Astrocyte of the cerebellum (primary cell): ENCODE measurements at regions not wholly inside any gene's neighbourhood (a gene's known extent, or its start where the extent isn't known, plus 50 kb on each side); places are given as distances from the start of the nearest gene placed in this dataset.

Experiments used
- DNase-seq: peaks from one replicate; pipeline ENCODE4 v3.0.0-alpha.2; 2011; ENCODE audit warnings: low read depth
- H3K4me3 ChIP-seq: 2 replicates; pipeline ENCODE4 v1.5.1; 2011; ENCODE audit warnings: mild to moderate bottlenecking, low read depth, low read length, moderate library complexity
- CTCF ChIP-seq: IDR thresholded peaks from 2 replicates; pipeline ENCODE4 v1.5.1; 2012; ENCODE audit warnings: low read length, low read depth, moderate library complexity, mild to moderate bottlenecking; ENCODE audit errors: missing control alignments
- in situ Hi-C: cut with HindIII; loops from 2 replicates; pipeline ENCODE4 v1.10.0; 2017; ENCODE audit warnings: low sequenced_read_pairs

GRCh38 chr1:195756109-195756508, 852.1 kb downstream of the KCNT2 start:
- no peak for DNase-seq
- no peak overlapping the region for H3K4me3 ChIP-seq
- in situ Hi-C loops: no loop called here
- no peak for TF ChIP-seq CTCF

- DNase-seq: no peak
- in situ Hi-C loops: no loop called here
- no peak for TF ChIP-seq CTCF
- no peak overlapping the region for H3K4me3 ChIP-seq
Observed at GRCh38 chr1:195754874-195755273, 853.4 kb downstream of the KCNT2 start.

GRCh38 chr1:195754303-195754702, 853.9 kb downstream of the KCNT2 start:
- no peak for TF ChIP-seq CTCF
- DNase-seq: no peak
- no peak overlapping the region for H3K4me3 ChIP-seq
- in situ Hi-C loops: no loop called here

GRCh38 chr1:195748969-195749368, 859.3 kb downstream of the KCNT2 start:
- in situ Hi-C loops: no loop called here
- no peak for DNase-seq
- H3K4me3 ChIP-seq: no peak overlapping the region
- no peak for TF ChIP-seq CTCF

- no peak for DNase-seq
- no peak for TF ChIP-seq CTCF
- no peak overlapping the region for H3K4me3 ChIP-seq
- in situ Hi-C loops: no loop called here
Observed at GRCh38 chr1:195745189-195746010, 862.8 kb downstream of the KCNT2 start.

- in situ Hi-C loops: no loop called here
- no peak for DNase-seq
- TF ChIP-seq CTCF: no peak
- H3K4me3 ChIP-seq: no peak overlapping the region
Observed at GRCh38 chr1:195744256-195744655, 864.0 kb downstream of the KCNT2 start.
